ENCODE measurements at regions not wholly inside any gene's neighbourhood (a gene's known extent, or its start where the extent isn't known, plus 50 kb on each side); places are given as distances from the start of the nearest gene placed in this dataset.

DNA sequence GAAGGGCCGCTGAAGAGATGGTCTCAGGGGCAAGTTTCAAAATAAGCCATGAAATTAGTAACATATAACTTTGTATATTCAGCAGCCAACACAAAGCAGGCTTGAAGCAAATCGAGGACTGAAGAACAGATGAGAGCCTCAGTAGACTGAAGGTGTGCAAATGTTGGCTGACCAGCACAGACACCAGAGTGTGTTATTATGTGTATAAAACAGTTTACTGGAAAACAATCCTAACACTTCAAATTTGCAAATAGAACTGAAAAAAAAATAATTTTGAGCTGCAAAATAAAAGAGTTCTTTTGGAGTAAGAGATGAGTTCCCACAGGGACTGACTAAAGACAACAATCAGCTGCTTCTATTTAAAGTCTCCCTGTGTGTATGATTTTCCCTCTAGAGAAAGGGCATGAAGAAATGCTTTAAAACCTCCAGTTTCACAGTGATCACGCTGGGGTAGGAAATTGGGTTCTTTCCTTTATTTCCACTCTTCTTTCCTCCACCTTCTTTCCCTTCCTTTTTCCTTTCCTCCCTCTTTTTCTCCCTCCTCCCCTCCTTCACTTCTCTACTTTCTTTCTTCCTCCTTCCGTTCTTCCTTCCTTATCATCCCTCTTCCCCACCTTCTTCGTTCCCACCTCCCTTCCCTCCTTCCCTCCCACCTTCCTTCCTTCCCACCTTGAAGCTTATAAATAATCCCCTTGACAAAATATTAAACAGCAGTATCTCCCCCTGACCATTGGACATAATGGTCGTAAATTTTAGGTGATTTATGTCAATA is 383.9 kb upstream of the DCN start:
- TF ChIP-seq, protein P1, sequence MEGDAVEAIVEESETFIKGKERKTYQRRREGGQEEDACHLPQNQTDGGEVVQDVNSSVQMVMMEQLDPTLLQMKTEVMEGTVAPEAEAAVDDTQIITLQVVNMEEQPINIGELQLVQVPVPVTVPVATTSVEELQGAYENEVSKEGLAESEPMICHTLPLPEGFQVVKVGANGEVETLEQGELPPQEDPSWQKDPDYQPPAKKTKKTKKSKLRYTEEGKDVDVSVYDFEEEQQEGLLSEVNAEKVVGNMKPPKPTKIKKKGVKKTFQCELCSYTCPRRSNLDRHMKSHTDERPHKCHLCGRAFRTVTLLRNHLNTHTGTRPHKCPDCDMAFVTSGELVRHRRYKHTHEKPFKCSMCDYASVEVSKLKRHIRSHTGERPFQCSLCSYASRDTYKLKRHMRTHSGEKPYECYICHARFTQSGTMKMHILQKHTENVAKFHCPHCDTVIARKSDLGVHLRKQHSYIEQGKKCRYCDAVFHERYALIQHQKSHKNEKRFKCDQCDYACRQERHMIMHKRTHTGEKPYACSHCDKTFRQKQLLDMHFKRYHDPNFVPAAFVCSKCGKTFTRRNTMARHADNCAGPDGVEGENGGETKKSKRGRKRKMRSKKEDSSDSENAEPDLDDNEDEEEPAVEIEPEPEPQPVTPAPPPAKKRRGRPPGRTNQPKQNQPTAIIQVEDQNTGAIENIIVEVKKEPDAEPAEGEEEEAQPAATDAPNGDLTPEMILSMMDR (conservative IDR thresholded peaks at IDR 0.05; ENCODE audit: low read depth, low read length), result no peak
- no peak overlapping the region for H3K4me3 ChIP-seq (ENCODE audit: low read depth, low read length)
- no peak for DNase-seq (ENCODE audit: low read depth)

DNA sequence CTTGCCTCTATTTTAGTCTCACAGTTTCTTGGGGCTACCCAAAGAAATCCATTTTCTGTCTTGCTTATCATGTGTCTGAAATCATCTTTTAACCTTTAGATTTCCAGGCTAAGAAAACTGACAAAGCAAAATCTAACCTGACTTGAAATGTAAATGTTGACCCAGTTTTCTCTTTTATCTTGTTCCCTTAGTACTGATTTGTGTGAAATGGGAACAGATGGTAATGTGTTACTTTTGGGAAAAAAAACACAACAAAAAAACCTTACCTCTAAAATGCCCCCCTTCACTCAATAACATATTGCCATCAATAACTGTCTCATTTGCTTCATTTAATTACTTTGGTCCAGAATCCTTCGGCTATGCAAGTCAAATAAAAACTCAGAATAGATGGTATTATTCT is 383.2 kb upstream of the DCN start:
- TF ChIP-seq, protein P1 (conservative IDR thresholded peaks at IDR 0.05; ENCODE audit: low read depth, low read length), result no peak
- no peak overlapping the region for H3K4me3 ChIP-seq (ENCODE audit: low read depth, low read length)
- no peak for DNase-seq (ENCODE audit: low read depth)

DNA sequence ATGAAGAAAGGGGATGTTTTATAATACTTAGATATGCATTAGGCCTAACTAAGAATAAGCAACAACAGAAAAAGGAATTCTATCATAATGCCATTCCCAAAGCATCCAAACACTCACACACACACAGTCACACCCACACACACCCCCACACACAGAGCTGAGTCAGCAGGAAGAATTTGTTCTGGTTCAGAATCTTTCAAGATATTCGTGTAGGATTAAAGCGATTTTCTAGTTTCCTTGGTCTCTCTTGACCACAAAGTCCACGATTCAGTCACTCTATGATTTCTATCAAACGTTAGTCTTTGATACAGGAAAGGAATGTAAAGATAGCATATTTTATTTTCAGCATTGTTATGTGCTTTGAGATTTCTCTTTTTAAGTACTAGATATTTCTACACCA is 382.6 kb upstream of the DCN start:
- H3K4me3 ChIP-seq (ENCODE audit: low read depth, low read length), result no peak overlapping the region
- peak; percentile 22 for DNase-seq (ENCODE audit: low read depth)
- TF ChIP-seq, protein P1 (conservative IDR thresholded peaks at IDR 0.05; ENCODE audit: low read depth, low read length), result no peak

DNA sequence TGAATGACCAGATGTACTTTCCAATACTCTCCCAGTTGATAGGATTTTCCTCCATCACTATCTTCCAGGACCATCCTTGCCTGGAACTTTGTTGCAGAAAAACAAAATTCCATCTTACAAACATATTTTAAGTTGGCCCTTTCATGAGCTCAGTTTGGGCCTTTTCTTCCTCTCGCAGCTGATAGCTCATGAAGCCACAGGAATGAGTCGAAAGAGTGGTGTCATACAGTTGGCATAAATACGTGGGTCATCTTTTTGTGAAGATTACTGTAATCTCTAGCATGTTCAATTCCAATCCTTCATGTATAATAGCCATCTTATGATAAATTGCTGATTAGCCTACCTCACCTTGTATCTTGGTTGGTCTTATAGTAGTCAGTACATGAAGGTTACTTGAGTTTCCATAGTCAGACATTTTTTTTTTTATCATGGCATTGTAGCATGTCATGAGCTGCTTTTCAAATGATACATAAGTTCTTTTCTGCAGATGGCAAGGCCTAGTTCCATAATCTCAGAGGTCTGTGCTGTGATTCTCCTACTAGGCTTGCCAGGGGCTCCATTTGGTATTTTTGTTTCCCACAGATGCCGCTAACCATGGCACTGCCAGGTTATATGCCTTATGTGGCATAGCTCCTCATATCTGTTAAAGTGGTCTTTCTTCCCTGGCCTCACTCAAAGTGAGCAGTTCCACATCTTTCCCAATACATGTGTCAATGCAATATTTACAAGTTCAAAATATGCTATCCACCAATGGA is 380.6 kb upstream of the DCN start:
- no peak for DNase-seq (ENCODE audit: low read depth)
- TF ChIP-seq, protein P1 (conservative IDR thresholded peaks at IDR 0.05; ENCODE audit: low read depth, low read length), result no peak

DNA sequence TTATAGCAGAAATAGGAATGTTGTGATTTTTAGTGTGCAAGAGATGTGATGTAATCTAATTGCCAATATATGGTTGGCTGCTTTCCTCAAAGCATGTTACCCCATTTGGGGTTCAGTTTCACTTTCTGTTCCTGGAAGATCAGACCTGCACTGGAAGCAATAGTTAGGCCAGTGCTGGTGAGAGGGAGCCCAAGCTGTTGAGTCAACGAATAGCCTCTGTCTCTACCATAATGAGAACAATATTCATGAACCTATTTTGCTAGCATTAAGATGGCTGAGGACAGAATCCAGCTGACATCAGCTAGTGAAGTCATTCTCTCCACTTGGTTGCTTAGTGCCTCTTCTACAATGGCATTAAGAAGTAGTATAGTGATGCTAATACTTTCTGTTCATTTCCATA is 379.9 kb upstream of the DCN start:
- TF ChIP-seq, protein P1 (conservative IDR thresholded peaks at IDR 0.05; ENCODE audit: low read depth, low read length), result no peak
- no peak for DNase-seq (ENCODE audit: low read depth)

More for the DNA sequence above, 380.6 kb upstream of the DCN start:
- H3K4me3 ChIP-seq (ENCODE audit: low read depth, low read length), result no peak overlapping the region

DNA sequence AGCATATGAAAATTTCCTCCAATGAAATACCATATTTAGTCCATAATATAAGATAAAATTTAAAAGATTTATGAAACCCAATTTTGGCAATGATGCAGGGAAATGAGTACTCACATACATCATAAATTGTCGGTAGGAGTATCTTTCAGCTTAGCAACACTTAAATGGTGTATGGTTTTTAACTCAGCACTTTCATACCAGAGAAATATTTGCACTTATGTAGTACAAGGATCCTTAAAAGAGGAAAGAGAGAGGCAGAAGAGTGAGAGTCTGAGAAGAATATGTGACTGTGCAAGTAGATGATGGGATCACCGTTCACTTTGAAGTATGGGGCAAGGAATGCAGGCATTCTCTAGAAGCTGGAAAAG is 379.3 kb upstream of the DCN start:
- TF ChIP-seq, protein P1 (conservative IDR thresholded peaks at IDR 0.05; ENCODE audit: low read depth, low read length), result no peak
- no peak for DNase-seq (ENCODE audit: low read depth)
- no peak overlapping the region for H3K4me3 ChIP-seq (ENCODE audit: low read depth, low read length)

More for the DNA sequence above, 379.9 kb upstream of the DCN start:
- H3K4me3 ChIP-seq (ENCODE audit: low read depth, low read length), result no peak overlapping the region

Measured in choroid plexus epithelial cell (primary cell).